Panc1 (cell line): ENCODE measurements at regions not wholly inside any gene's neighbourhood (a gene's known extent, or its start where the extent isn't known, plus 50 kb on each side); places are given as distances from the start of the nearest gene placed in this dataset.

Experiments used
- ATAC-seq: fragments of 200-7000 bp; cut with Tn5 transposase; 2 replicates; pipeline ENCODE4 v1.9.1; 2020; ENCODE audit warnings: mild to moderate bottlenecking, moderate library complexity
- BruUV-seq: library from RNA; stranded (reverse); fragments of 400-500 nt; replicated peaks from 2 replicates; lab custom pipeline; 2021; lab: Mats Ljungman, UMichigan
- CTCF ChIA-PET: fragments of 300-600 bp; sonication (Branson Sonifier 250); formaldehyde crosslinking; loops from one replicate; lab custom pipeline; 2022; ENCODE audit warnings: antibody characterized with exemption; lab: Charles Lee
- POLR2A ChIA-PET: fragments of 300-600 bp; sonication (Branson Sonifier 250); formaldehyde crosslinking; loops from one replicate; lab custom pipeline; 2022; ENCODE audit warnings: antibody characterized with exemption; lab: Charles Lee
- DNase-seq: peaks from one replicate; pipeline ENCODE4 v3.0.0-alpha.2; 2010; ENCODE audit warnings: low read depth, low spot score
- H3K27ac ChIP-seq: 2 replicates; pipeline ENCODE4 v1.5.1; 2011; ENCODE audit warnings: mild to moderate bottlenecking, low read length, inconsistent platforms
- H3K27me3 ChIP-seq: fragments of 200-500 bp; sonication (Bioruptor generic); 2 replicates; pipeline ENCODE4 v1.6.0; 2014; ENCODE audit warnings: low read length, inconsistent platforms; ENCODE audit not compliant: control insufficient read depth, insufficient read depth
- H3K36me3 ChIP-seq: fragments of 200-500 bp; sonication (Bioruptor generic); 2 replicates; pipeline ENCODE4 v1.5.1; 2014; ENCODE audit warnings: inconsistent platforms, mild to moderate bottlenecking, low read length, moderate library complexity; ENCODE audit not compliant: control insufficient read depth, insufficient read depth
- H3K4me1 ChIP-seq: 2 replicates; pipeline ENCODE4 v1.5.1; 2011; ENCODE audit warnings: inconsistent platforms, mild to moderate bottlenecking, low read length, moderate library complexity; ENCODE audit not compliant: control insufficient read depth, insufficient read depth
- H3K4me3 ChIP-seq, 2 experiments: 2 replicates each; pipeline ENCODE4 v1.5.1; 2011 to 2012; ENCODE audit warnings: low read depth in 2 of 2, low read length in 2 of 2, mild to moderate bottlenecking in 2 of 2, inconsistent platforms in 1 of 2, moderate library complexity in 1 of 2
- H3K9me3 ChIP-seq: fragments of 200-500 bp; sonication (Bioruptor generic); 2 replicates; pipeline ENCODE4 v1.5.1; 2014; ENCODE audit warnings: low read depth, mild to moderate bottlenecking, inconsistent platforms, low read length, moderate library complexity; ENCODE audit not compliant: control insufficient read depth, insufficient read depth
- POLR2AphosphoS5 ChIP-seq: IDR thresholded peaks from 2 replicates; pipeline ENCODE4 v1.6.1; 2012; ENCODE audit warnings: mild to moderate bottlenecking, low read depth, low read length, moderate library complexity
- REST ChIP-seq, 2 experiments: IDR thresholded peaks; 2 replicates each; pipeline ENCODE4 v1.6.1; 2011 to 2012; ENCODE audit warnings: low read depth in 2 of 2, control low read depth in 1 of 2, low read length in 1 of 2, mild to moderate bottlenecking in 1 of 2, moderate library complexity in 1 of 2; ENCODE audit not compliant: insufficient read depth in 1 of 2
- SIN3A ChIP-seq: IDR thresholded peaks from 2 replicates; pipeline ENCODE4 v1.6.1; 2012; ENCODE audit warnings: low read depth, mild to moderate bottlenecking, low read length, moderate library complexity, borderline replicate concordance; ENCODE audit not compliant: insufficient read depth
- TCF7L2 ChIP-seq: IDR thresholded peaks from 2 replicates; pipeline ENCODE4 v1.6.1; 2011; ENCODE audit warnings: mild to moderate bottlenecking, low read depth, low read length, inconsistent platforms
- in situ Hi-C: cut with HindIII; loops from 2 replicates; pipeline ENCODE4 v1.10.0; 2016; ENCODE audit warnings: low sequenced_read_pairs, low pct_unique_long_range_greater_than_20kb
- intact Hi-C: fragments of 100-400 bp; cut with micrococcal nuclease; formaldehyde crosslinking; loops from one replicate; pipeline ENCODE4 v1.10.0; 2022; ENCODE audit not compliant: unreplicated experiment
- TF ChIP-seq, protein P1 (sequence below): fragments of 450-650 bp; IDR thresholded peaks from 2 replicates; pipeline ENCODE4 v1.5.1; 2017; ENCODE audit warnings: mild to moderate bottlenecking

- in situ Hi-C loops (no loop called here), intact Hi-C loops (no loop called here)
- Histone ChIP-seq H3K4me1 (no peaks in the 10 kb centered on the region), H3K27ac (no peak overlapping the region), H3K27me3 (no peaks in the 10 kb centered on the region), H3K9me3 (no peaks in the 10 kb centered on the region), H3K36me3 (no peaks in the 10 kb centered on the region), H3K4me3 (no peak overlapping the region)
- CTCF ChIA-PET = interaction anchor here (0.5 kb wide), 1 partner anchor 9 kb away, joined by 6 read pairs; no protein-coding TSS in a partner anchor
- ATAC-seq (peak; percentile 75), DNase-seq (no peak)
- POLR2A ChIA-PET = no interaction called here
- TF ChIP-seq REST (IDR thresholded peaks at IDR 0.05; ENCODE audit: insufficient read depth in 1 of 2, low read depth in 2 of 2, low read length in 1 of 2) = no peak
- TF ChIP-seq POLR2AphosphoS5 = no peak
- no peak for TF ChIP-seq SIN3A
- no peak for TF ChIP-seq TCF7L2
- TF ChIP-seq, protein P1, sequence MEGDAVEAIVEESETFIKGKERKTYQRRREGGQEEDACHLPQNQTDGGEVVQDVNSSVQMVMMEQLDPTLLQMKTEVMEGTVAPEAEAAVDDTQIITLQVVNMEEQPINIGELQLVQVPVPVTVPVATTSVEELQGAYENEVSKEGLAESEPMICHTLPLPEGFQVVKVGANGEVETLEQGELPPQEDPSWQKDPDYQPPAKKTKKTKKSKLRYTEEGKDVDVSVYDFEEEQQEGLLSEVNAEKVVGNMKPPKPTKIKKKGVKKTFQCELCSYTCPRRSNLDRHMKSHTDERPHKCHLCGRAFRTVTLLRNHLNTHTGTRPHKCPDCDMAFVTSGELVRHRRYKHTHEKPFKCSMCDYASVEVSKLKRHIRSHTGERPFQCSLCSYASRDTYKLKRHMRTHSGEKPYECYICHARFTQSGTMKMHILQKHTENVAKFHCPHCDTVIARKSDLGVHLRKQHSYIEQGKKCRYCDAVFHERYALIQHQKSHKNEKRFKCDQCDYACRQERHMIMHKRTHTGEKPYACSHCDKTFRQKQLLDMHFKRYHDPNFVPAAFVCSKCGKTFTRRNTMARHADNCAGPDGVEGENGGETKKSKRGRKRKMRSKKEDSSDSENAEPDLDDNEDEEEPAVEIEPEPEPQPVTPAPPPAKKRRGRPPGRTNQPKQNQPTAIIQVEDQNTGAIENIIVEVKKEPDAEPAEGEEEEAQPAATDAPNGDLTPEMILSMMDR = no peak
- BruUV-seq = no TSS peak
Measured at GRCh38 chr4:187478292-187479140, 517.1 kb upstream of the ZFP42 start.

GRCh38 chr4:187479511-187479910 lies 516.1 kb upstream of the ZFP42 start:
- Histone ChIP-seq H3K4me3 (no peak overlapping the region), H3K36me3 (no peaks in the 10 kb centered on the region), H3K9me3 (no peaks in the 10 kb centered on the region), H3K27me3 (no peaks in the 10 kb centered on the region), H3K27ac (no peak overlapping the region), H3K4me1 (no peaks in the 10 kb centered on the region)
- POLR2A ChIA-PET = no interaction called here
- TF ChIP-seq TCF7L2 = no peak
- no peak for TF ChIP-seq POLR2AphosphoS5
- no peak for TF ChIP-seq SIN3A
- TF ChIP-seq, protein P1 = no peak
- no peak for TF ChIP-seq REST (IDR thresholded peaks at IDR 0.05; ENCODE audit: insufficient read depth in 1 of 2, low read depth in 2 of 2, low read length in 1 of 2)
- ATAC-seq = no peak
- in situ Hi-C loops = no loop called here
- no TSS peak for BruUV-seq
- DNase-seq = no peak
- intact Hi-C loops = no loop called here
- CTCF ChIA-PET = no interaction called here
